BJ (cell line): ENCODE measurements at regions not wholly inside any gene's neighbourhood (a gene's known extent, or its start where the extent isn't known, plus 50 kb on each side); places are given as distances from the start of the nearest gene placed in this dataset.

ENCODE experiments used
- CTCF ChIA-PET: fragments of 350-600 bp; formaldehyde crosslinking; extraction: SDS; loops from one replicate; lab custom pipeline; 2021; ENCODE audit warnings: antibody characterized with exemption, inconsistent platforms; lab: Yijun Ruan, JAX
- POLR2A ChIA-PET: fragments of 300-600 bp; sonication (Branson Sonifier 250); formaldehyde crosslinking; extraction: SDS; loops from one replicate; lab custom pipeline; 2021; ENCODE audit warnings: antibody characterized with exemption; lab: Charles Lee
- DNase-seq: peaks from one replicate; pipeline ENCODE4 v3.0.0-alpha.2; 2011; ENCODE audit warnings: low read depth
- H3K27me3 ChIP-seq: 2 replicates; pipeline ENCODE4 v1.6.0; 2011; ENCODE audit warnings: low read length; ENCODE audit not compliant: control insufficient read depth, insufficient read depth
- H3K36me3 ChIP-seq: 2 replicates; pipeline ENCODE4 v1.5.1; 2011; ENCODE audit warnings: low read length; ENCODE audit not compliant: control insufficient read depth, insufficient read depth
- H3K4me3 ChIP-seq: 2 replicates; pipeline ENCODE4 v1.5.1; 2011; ENCODE audit warnings: low read depth, mild to moderate bottlenecking, control low read depth, low read length
- TF ChIP-seq, protein P1 (sequence below): IDR thresholded peaks from 2 replicates; pipeline ENCODE4 v1.5.1; 2011; ENCODE audit warnings: low read depth, mild to moderate bottlenecking, control low read depth, inconsistent platforms, low read length, moderate library complexity; ENCODE audit not compliant: insufficient read depth

GRCh38 chr5:125034331-125034730, 287.9 kb upstream of the ZNF608 start:
- DNase-seq = no peak
- ChIA-PET CTCF (no interaction called here), POLR2A (no interaction called here)
- H3K4me3 ChIP-seq = no peak overlapping the region
- no peaks in the 10 kb centered on the region for H3K36me3 ChIP-seq
- TF ChIP-seq, protein P1, sequence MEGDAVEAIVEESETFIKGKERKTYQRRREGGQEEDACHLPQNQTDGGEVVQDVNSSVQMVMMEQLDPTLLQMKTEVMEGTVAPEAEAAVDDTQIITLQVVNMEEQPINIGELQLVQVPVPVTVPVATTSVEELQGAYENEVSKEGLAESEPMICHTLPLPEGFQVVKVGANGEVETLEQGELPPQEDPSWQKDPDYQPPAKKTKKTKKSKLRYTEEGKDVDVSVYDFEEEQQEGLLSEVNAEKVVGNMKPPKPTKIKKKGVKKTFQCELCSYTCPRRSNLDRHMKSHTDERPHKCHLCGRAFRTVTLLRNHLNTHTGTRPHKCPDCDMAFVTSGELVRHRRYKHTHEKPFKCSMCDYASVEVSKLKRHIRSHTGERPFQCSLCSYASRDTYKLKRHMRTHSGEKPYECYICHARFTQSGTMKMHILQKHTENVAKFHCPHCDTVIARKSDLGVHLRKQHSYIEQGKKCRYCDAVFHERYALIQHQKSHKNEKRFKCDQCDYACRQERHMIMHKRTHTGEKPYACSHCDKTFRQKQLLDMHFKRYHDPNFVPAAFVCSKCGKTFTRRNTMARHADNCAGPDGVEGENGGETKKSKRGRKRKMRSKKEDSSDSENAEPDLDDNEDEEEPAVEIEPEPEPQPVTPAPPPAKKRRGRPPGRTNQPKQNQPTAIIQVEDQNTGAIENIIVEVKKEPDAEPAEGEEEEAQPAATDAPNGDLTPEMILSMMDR = no peak
- H3K27me3 ChIP-seq = no peaks in the 10 kb centered on the region

DNA sequence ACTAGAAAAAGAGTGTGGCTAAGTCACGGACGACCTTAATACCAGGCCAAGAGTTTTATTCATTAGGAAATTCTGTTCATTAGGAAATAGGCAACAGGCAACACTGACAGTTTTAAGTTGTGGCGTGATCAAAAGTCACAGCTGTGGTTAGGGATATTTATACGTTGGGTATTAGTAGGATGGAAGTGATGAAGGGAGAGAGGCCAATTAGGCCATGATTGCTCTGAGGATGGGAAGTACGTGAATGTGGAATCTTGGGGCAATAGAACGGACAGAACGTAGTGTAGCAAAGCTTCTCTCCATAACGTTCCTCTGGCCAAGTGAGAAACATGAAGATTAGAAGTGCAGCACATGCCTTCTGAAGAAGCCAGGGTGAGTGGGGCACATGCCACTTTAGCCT, 290.1 kb upstream of the ZNF608 start:
- ChIA-PET POLR2A (no interaction called here), CTCF (no interaction called here)
- DNase-seq = no peak

GRCh38 chr5:125037020-125037419, 290.6 kb upstream of the ZNF608 start:
- H3K4me3 ChIP-seq = no peak overlapping the region
- POLR2A ChIA-PET = no interaction called here
- H3K36me3 ChIP-seq = no peaks in the 10 kb centered on the region
- TF ChIP-seq, protein P1 = no peak
- no peaks in the 10 kb centered on the region for H3K27me3 ChIP-seq
- no peak for DNase-seq
- CTCF ChIA-PET = no interaction called here

More for the DNA sequence above, 290.1 kb upstream of the ZNF608 start:
- Histone ChIP-seq H3K4me3 (no peak overlapping the region), H3K36me3 (no peaks in the 10 kb centered on the region), H3K27me3 (no peaks in the 10 kb centered on the region)
- TF ChIP-seq, protein P1 = no peak

DNA sequence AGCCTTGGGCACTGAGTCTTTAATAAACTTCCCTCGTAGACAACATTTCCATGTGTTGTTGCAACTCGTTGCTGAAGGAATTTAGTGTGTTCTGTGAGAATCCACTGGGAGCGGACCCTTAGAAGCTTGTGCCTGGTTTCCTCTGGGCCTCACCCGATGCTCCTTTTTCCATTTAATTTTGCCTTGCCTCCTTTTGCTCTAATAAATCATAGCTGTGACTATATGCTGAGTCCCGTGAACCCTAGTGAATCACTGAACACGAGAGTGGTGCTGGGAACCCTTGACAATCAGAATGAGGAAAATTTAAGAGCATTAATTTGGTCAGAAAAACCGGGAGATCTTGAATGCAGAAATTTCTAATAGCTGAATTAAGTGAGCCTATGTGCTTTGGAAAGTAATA, 291.1 kb upstream of the ZNF608 start:
- H3K4me3 ChIP-seq = no peak overlapping the region
- no peaks in the 10 kb centered on the region for H3K36me3 ChIP-seq
- POLR2A ChIA-PET = no interaction called here
- CTCF ChIA-PET = no interaction called here
- TF ChIP-seq, protein P1 = no peak
- no peaks in the 10 kb centered on the region for H3K27me3 ChIP-seq
- DNase-seq = no peak

DNA sequence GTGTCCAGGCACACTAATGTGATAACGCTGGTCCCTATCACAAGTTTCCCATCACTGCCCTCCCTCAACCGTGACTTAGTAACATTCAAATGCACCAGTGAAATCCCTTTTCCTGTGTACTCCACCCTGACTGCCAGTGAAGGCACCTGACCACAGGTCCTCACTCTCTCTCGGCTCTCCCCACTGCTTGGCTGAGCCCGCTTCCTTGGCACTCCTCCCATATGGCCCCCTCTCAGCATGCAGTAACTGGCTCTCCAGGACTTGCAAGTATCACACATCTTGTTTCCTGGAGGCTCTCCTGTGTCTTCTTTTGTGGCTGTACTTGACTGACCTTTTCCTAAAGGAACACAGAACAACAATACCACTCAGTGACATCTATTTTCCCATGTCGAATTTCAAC, 292.0 kb upstream of the ZNF608 start:
- no peak for DNase-seq
- CTCF ChIA-PET = no interaction called here
- TF ChIP-seq, protein P1 = no peak
- Histone ChIP-seq H3K36me3 (no peaks in the 10 kb centered on the region), H3K4me3 (no peak overlapping the region), H3K27me3 (no peaks in the 10 kb centered on the region)
- POLR2A ChIA-PET = no interaction called here
